Type B pancreatic cell (in vitro differentiated cells): ENCODE measurements at regions not wholly inside any gene's neighbourhood (a gene's known extent, or its start where the extent isn't known, plus 50 kb on each side); places are given as distances from the start of the nearest gene placed in this dataset.

Source experiments
- DNase-seq: peaks from one replicate; pipeline ENCODE4 v3.0.0; 2021; ENCODE audit warnings: mixed read lengths; ENCODE audit not compliant: unreplicated experiment; ENCODE audit errors: extremely low spot score
- H3K27ac Mint-ChIP-seq: 2 replicates; pipeline ENCODE4 v1.8.0; 2021; ENCODE audit warnings: mild to moderate bottlenecking, mixed read lengths
- H3K27me3 Mint-ChIP-seq: 2 replicates; pipeline ENCODE4 v1.8.0; 2021; ENCODE audit warnings: mixed read lengths
- H3K36me3 Mint-ChIP-seq: 2 replicates; pipeline ENCODE4 v1.8.0; 2021; ENCODE audit warnings: mixed read lengths
- H3K4me1 Mint-ChIP-seq: one replicate; pipeline ENCODE4 v1.8.0; 2021; ENCODE audit warnings: mixed read lengths; ENCODE audit not compliant: unreplicated experiment
- H3K4me3 Mint-ChIP-seq: 2 replicates; pipeline ENCODE4 v1.8.0; 2021; ENCODE audit warnings: mild to moderate bottlenecking, mixed read lengths
- H3K9me3 Mint-ChIP-seq: 2 replicates; pipeline ENCODE4 v1.8.0; 2021; ENCODE audit warnings: mixed read lengths
- CTCF ChIP-seq: fragments of 200-600 bp; sonication (generic); conservative IDR thresholded peaks from 2 replicates; pipeline ENCODE4 v1.5.0; 2021; ENCODE audit warnings: antibody characterized with exemption, mild to moderate bottlenecking

DNA sequence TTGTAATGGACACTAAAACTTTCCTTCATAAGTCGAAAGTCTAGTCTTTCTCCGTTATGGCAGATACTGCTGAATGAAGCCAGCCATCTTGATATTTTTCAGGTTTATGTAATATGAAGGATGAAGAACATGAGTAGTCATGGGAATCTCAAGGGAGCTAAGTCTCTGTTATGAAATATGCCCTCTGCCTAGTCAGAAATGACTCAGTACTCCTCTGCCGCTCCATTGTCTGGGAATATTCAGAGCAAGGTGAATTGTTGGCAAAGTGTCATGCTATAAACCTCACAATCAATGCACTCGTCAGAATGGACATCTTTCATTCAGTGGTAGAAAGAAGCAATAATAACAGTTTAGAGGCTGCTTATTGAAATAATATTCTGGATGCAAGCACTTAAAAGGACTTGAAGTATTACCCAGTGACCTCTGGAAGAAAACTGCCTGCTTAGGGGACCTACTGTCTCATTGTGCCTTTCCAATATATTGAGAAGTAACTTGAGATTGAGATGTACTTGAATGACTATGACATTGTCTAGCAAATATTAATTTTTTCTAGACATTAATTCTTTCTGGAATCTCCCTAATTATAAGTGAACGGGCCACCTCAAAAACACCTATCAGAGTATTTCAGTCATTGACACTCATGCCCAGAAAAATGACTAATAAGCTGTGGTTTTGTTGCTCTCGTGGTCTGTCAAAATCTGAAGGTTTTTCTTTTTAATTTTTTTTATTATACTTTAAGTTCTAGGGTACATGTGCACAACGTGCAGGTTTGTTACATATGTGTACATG is 1011.5 kb upstream of the ACO1 start:
- no peaks in the 10 kb centered on the region for H3K27me3 Mint-ChIP-seq
- no peaks in the 10 kb centered on the region for H3K9me3 Mint-ChIP-seq
- TF ChIP-seq CTCF, result no peak
- H3K4me1 Mint-ChIP-seq, result no peaks in the 10 kb centered on the region
- no peak overlapping the region for H3K4me3 Mint-ChIP-seq
- no peaks in the 10 kb centered on the region for H3K36me3 Mint-ChIP-seq
- H3K27ac Mint-ChIP-seq, result no peak overlapping the region
- no peak for DNase-seq

DNA sequence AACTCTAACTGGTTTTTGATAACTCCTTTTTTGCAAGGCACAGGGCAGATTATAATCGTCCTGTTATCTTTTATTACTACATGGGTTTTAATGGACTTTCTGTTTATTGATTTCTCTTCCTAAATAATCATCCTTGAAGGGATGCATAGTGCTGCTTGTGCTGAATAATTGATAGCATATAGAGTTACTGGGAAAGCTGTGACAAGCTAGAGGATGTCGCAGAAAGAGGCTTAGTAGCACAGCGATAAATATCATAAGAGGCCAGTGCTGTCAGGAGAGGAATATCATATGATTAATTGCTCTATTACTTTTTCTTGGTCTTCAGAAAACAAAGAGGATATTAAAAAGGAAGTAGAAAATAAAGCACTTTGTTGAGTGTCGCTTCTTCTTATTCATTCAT is 1007.1 kb upstream of the ACO1 start:
- H3K4me3 Mint-ChIP-seq, result no peak overlapping the region
- no peaks in the 10 kb centered on the region for H3K27me3 Mint-ChIP-seq
- no peaks in the 10 kb centered on the region for H3K9me3 Mint-ChIP-seq
- no peak for TF ChIP-seq CTCF
- no peak overlapping the region for H3K27ac Mint-ChIP-seq
- H3K36me3 Mint-ChIP-seq, result no peaks in the 10 kb centered on the region
- DNase-seq, result no peak
- no peaks in the 10 kb centered on the region for H3K4me1 Mint-ChIP-seq

DNA sequence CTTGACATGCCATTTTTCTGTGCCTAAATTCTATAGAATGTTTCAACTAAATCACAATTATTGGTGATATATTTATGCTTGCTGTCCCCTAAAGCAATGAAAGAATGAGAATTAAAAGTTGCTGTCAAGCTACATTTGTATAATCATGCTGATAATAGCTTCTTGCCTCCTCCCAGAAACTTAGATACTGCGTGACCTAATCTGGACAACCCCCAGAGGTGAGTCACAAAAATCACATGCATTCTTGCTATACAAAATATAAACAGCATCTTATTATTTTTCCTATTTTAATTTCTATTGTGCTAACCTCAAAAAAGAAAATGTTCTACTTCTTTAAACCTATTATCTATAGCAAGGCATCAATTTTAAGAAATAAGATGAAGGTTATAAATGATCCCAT is 995.8 kb upstream of the ACO1 start:
- peaks cover 4% of the 10 kb centered on the region for H3K4me1 Mint-ChIP-seq
- no peaks in the 10 kb centered on the region for H3K9me3 Mint-ChIP-seq
- peaks cover 4% of the 10 kb centered on the region for H3K36me3 Mint-ChIP-seq
- no peak overlapping the region for H3K27ac Mint-ChIP-seq
- no peak for DNase-seq
- no peak for TF ChIP-seq CTCF
- no peaks in the 10 kb centered on the region for H3K27me3 Mint-ChIP-seq
- H3K4me3 Mint-ChIP-seq, result no peak overlapping the region

DNA sequence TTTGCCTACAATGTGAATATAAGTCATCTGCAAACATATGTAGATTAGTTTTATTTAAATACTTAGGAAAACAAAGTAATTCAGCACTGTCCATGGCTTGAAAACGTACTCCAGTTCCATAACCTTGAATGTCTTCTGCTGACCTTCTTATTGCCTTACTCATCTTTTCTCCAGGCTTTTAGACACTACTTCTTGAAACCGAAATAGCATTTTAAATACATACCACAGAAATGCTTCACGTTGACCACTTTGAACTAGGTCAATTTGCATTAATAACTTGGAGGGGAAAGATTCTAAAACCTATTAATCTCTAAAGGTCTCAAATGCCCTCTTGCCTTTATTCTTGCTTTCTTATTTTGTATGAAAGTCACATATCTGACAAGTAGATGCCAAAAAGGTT is 995.4 kb upstream of the ACO1 start:
- no peak for DNase-seq
- Mint-ChIP-seq H3K36me3 (peaks cover 4% of the 10 kb centered on the region), H3K27ac (peak overlapping the region; percentile 6), H3K4me1 (peaks cover 4% of the 10 kb centered on the region), H3K9me3 (no peaks in the 10 kb centered on the region), H3K27me3 (no peaks in the 10 kb centered on the region), H3K4me3 (no peak overlapping the region)
- no peak for TF ChIP-seq CTCF

- H3K4me1 Mint-ChIP-seq, result peaks cover 4% of the 10 kb centered on the region
- H3K27me3 Mint-ChIP-seq, result no peaks in the 10 kb centered on the region
- no peaks in the 10 kb centered on the region for H3K9me3 Mint-ChIP-seq
- DNase-seq, result no peak
- H3K4me3 Mint-ChIP-seq, result peak overlapping the region; percentile 49
- H3K27ac Mint-ChIP-seq, result peak overlapping the region; percentile 35
- H3K36me3 Mint-ChIP-seq, result peaks cover 4% of the 10 kb centered on the region
- no peak for TF ChIP-seq CTCF
These were observed 993.9 kb upstream of the ACO1 start for GRCh38 chr9:31390403-31391025.
